Pons (tissue), 1 donor: ENCODE measurements at regions not wholly inside any gene's neighbourhood (a gene's known extent, or its start where the extent isn't known, plus 50 kb on each side); places are given as distances from the start of the nearest gene placed in this dataset.
"Not testable (repeated sequence)": the region's sequence is repeated elsewhere in the genome, so short reads cannot be mapped to it uniquely, and the experiment has no call there.

Experiments used
- DNase-seq: peaks from one replicate; pipeline ENCODE4 v3.0.0-alpha.2; 2016; ENCODE audit warnings: low spot score

DNA sequence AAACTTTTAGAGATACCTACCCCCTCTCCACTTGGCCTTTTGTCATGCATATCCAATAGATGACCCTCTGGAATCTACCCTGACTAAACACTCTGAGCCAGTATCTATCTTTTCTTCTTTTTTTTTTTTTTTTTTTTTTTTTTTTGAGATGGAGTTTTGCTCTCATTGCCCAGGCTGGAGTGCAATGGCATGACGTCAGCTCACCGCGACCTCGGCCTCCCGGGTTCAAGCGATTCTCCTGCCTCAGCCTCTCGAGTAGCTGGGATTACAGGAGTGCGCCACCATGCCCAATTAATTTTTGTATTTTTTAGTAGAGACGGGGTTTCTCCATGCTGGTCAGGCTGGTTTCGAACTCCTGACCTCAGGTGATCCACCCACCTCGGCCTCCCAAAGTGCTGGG lies 50.8 kb upstream of the GRIN2B start:
- DNase-seq, result not testable (repeated sequence)

DNA sequence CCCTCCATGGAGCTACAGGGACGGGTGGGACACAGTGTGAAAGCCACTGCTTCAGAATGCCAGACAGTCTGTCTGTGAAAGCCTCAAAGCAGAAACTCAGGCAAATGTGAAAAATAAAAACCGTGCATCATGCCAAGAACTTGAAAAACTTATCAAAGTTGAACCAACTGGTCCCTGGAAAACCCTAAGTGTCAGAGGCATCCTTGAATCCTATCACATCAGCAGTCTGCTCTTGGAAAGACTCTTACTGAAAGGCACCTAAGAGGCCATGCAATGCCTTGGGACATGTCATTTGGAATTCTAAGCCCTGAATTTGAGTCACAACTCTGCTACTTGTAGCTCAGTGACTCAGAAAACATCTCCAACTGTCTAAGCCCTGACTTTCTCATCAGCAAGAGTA lies 62.4 kb upstream of the GRIN2B start:
- DNase-seq, result no peak

DNA sequence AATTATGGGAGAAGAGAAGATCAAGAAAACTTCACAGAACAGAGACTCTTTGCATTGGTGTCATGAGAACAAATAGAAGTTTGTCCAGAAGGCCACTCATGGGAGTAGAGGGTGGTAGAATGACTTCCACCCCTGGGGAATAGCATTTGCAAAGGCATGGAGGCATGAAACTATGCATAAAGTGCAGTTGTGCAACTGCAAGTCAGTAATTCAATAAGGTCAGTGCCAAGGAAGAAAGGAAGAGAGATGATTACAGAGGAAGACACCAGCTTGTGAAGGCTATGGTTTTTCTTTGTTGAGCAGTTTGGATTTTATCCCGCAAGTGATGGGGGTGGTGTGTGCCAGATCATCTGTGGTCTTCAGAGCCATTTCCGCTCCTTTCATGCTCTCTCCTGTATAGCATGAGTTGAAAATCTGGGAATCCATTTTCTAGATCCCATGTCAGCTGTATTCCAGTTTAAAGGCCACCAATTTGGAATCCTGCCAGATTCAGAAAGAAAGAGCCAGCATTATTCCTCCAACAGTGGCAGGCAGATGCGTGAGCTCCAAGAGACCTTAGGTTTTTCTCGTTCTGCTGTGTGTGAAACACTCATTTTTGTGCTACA lies 67.6 kb upstream of the GRIN2B start:
- peak; percentile 26 for DNase-seq

DNA sequence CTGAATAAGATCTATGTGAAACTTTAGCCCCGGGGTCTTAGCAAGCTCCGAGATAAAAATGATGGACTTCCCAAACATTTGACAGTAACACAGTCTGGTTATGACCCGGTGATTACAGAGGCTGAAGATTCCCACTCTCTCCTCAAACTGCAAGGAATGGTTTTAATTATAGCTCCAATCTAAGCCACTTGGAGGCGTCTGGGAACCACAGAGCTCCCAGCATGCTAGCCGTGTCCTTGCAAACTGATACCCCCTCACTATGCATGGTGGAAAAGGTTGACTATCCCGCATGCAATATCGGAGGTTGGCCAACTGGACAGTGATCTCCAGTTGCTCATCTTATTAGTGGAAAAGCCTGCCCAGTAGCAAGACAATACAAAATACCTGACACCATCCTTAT lies 76.5 kb upstream of the GRIN2B start:
- no peak for DNase-seq

DNA sequence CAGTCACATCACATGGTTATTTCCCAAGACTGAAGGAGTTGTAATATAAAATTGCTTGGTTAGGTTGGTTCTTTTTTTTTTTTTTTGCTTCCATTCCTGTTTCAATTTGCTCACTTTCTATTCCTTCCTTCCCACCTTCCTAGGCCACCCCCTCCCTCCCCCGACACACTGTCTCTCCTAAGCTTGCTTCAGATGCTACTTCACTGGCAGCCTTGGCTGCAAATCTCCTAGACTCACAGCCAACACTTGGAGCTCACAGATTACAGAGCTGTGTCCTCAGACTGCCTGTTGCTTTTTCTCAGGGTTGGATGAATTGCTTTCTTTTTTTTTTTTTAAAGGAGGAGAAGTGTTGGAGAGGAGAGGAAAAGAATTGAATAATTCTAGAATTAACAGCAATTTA lies 77.3 kb upstream of the GRIN2B start:
- no peak for DNase-seq

DNA sequence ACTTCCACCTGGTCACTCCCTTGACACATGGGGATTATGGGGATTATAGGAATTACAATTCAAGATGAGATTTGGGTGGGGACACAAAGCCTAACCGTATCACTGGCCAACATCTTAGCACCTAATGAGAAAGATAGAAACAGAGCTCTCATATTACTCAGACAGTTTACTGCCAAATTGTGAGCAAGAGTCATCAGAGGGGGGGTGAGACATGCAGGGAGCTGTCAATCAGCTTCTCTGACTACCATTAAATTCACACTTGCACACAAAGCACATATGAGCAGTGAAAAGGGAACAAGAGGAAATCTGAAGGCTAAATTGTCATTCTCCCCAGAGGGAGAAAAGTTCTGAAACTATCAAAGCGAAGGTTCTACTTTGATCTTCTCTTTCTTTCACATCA lies 78.1 kb upstream of the GRIN2B start:
- DNase-seq, result no peak

DNA sequence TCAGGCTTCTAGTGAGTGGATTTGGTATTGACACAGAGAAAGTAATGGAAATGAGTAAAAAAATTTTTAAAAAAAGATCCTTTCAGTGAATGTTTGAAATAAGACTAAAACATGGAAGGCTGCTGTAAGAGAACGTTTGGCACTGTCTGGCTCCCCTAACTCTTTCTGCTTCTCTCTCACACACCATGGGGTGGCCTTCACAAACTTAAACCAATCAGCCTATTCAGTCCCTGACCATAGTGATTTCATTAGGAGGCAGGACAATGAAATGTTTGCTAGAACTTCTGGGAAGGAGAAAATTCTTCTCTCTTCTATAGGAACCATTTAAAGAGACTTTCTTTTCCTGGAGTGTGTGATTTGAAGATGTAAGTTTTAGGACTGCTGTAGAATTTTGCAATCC lies 84.2 kb upstream of the GRIN2B start:
- DNase-seq, result no peak

DNA sequence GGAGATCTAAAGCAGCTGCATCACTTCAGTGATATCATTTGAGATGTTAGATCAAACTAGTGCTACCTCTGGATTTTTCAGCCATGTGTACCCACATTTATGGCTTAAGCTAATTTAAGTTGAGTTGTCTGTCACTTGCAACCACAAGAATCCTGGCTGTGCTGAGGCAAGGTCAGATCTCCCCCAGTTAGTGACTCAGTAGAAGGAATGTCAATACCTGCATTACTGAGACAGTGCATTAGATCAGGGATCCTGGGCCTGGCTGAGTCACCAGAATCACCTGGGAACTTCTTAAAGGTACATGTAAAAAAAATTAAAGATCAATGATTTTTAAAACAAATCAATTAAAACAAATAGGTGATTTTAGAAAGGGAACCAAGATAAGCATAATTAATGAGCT lies 84.6 kb upstream of the GRIN2B start:
- DNase-seq, result no peak

DNA sequence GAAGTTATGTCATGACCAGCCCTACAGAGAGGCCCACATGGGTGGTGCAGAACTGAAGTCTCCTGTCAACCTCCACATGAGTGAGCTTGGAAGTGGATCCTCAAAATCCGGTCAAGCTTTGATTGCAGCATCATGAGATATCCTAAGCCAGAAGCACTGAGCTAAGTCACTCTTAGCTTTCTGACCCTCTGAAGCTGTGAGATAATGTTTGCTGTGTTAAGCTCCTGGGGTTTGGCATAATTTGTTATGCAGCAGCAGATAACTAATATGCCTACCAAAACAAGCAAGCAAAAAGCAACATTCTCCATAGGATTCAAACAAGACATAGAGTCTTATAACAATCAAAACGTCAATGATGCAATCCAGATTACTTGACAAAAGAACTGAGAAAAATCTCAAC lies 87.6 kb upstream of the GRIN2B start:
- DNase-seq, result no peak

DNA sequence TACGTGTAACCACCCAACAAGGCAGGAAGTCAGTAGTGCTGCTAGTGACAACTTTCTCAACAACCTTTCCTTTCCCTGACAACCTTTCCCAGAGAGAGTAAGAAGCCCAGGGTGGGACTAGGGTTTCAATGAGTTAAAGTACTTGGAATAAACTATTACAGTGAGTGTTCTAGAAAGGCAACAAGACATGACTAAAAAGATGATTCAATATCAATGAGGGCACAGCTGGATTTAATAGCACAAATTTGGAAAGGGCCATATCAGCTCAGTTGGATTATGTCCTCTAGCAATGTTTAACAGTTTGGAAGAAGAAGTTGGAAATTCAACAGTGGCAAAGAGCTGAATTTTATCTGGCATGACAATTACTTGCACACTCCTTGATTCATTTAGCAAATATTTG lies 90.4 kb upstream of the GRIN2B start:
- DNase-seq, result no peak

DNA sequence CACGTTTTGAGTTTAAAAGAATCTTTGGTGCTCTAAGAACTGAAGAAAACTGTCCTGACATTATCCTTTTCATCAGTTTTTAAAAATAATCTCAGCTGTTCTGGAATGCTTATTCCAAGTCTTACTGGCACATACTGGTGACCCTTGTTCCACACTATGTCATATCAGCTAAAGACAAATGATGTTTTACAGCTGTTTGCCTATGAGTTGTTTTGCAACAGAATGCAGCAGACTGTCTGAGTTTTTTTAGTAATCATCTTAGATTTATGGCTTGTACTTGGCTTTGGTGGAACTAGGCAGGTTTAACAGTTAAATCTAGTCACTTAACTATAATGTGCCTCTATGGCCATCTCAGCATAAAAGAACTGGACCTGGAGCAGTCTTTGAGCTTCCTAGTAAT lies 91.6 kb upstream of the GRIN2B start:
- DNase-seq, result no peak

DNA sequence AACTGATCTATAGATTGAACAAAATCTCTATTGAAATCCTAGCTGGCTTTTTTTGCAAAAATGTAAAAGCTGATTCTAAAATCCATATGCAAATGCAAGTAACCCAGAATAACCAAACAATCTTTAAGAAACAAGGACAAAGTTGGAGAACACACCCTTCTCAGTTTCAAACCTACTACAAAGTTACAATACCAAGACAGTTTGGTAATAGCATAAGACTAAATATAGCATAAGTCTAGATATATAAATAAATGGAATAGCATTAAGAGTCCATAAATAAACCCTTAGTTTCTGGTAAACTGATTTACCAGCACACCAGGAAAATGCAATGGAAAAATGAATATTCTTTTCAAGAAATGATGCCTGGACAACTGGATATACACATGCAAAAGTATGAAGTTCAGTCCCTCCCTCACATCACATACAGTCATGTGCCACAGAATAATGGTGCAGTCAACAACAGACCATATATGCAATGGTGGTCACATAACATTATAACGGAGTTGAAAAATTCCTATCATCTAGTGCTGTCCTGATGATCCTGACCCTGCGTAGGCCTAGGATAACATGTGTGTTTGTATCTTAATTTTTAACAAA lies 94.5 kb upstream of the GRIN2B start:
- DNase-seq, result no peak

DNA sequence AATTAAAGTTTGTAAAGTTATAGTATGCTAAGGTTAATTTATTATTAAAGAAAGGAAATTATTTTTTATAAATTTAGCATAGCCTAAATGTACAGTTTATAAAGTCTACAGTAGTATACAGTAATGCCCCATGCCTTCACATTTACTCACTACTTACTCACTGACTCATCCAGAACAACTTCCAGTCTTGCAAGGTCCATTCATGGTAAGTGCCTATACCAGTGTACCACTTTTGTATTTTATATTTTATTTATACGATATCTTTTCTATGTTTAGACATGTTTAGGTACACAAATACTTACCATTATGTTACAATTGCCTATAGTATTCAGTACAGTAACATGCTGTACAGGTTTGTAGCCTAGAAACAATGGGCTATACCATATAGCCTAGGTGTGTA lies 95.1 kb upstream of the GRIN2B start:
- no peak for DNase-seq

DNA sequence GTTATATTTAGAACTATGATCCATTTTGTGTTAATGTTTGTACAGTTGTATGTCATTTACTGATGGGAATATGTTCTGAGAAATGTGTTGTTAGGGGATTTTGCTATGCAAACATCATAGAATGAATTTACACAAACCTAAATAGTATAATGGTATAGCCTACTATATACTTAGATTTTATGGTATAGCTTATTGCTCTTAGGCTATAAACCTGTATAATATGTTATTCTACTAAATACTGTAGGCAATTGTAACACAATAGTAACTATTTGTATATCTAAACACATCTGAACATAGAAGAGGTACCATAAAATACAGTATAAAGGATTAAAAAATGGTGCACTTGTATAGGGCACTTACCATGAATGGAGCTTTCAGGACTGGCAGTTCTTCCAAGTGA lies 105.4 kb upstream of the GRIN2B start:
- no peak for DNase-seq

DNA sequence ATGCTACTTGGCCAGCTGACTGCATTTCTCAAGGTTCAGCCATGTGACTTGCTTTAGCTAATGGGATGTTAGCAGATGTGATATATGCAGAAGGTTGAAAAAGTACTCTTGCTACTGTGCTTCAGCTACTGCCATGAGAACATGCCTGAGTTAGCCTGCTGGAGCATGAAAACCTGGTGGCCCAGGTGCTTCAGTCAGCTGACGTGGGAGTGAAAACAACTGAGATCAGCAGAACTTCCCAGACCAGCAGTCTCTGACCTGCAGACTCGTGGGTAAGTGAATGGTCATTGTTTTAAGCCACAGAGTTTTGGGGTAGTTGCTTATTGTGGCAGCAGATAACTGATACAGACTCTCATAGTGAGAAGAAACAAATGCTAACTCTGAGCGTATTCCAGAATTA lies 118.6 kb upstream of the GRIN2B start:
- DNase-seq, result no peak

DNA sequence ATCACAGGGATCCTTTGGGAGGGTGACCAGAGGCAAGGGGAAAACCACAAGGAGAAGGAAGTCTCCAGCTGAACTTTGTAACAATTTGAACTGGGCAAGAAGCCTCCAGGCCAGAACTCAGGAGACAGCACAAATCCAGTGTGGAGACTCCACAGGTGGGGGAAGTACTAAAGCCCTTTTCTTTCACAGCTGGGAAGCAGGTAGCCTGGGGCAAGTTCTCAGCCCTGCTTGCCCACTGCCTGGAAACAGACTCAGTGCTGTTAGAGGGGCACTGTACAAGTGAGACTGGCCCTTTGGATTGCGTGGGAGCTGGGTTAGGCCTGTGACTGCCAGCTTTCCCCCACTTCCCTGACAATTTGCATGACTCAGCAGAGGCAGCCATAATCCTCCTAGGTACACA lies 120.2 kb upstream of the GRIN2B start:
- not testable (repeated sequence) for DNase-seq

DNA sequence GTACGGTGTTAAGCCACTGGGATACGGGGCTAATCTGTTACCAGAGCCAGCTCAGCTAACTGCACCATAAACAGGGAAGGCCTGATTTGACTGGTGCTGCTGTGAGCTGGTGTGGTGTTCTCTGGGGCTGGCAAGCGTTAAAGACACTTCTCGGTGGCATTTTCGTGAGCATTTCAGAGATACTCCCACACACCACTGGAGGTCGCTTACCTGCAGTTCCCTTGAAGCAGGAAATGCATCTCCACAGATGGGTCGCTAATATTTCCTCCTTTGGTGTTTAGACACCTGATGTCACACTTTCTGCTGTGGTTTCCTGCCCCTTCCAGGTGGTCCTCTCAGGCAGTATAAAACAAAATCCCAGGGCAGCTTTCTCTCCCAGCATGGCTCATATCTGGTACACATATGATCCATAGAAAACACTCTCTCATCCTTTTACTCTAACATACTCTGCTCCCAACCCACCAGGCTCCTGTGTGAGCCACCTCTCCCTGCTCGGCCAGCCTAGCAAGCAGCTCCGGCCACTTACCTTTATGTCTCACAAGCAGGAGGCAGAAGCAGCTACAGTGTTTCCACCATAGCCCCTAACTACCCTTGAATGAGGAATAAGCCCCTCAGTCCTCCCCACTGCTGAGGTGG lies 129.9 kb upstream of the GRIN2B start:
- no peak for DNase-seq

DNA sequence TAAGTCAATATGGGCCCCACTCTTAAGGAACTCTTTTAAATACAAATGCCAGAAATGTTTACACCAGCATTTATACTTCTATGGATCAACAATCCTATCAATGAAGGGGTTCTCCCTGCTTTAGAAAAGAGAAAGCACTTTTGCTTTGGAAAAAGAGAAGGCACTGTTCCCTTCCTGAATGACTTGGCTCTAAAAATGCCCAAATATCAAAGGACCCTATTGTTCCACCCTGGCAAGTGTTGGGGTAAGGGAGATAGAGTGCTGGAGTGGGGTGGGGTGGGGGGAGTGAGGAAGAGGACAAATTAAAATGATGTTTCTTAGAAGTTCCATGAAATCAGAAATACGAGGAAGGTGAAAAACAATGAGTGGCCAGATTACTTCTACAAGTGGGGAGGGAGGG lies 131.6 kb upstream of the GRIN2B start:
- DNase-seq, result peak; percentile 70

DNA sequence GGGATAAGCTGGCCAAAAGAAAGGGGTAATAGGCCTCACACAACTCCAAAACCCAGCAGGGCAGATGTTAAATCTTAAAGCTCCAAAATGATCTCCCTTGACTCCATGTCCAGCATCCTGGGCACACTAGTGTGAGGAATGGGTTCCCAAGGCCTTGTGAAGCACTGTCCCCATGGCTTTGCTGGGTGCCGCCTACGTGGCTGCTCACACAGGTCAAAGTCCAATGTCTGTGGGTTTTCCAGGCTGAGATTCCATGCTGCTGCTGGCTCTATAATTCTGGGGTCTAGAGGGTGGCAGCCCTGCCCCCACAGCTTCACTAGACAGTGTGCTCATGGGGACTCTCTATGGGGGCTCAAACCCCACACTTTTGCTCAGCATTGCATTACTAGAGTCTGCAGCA lies 145.3 kb upstream of the GRIN2B start:
- DNase-seq, result no peak

DNA sequence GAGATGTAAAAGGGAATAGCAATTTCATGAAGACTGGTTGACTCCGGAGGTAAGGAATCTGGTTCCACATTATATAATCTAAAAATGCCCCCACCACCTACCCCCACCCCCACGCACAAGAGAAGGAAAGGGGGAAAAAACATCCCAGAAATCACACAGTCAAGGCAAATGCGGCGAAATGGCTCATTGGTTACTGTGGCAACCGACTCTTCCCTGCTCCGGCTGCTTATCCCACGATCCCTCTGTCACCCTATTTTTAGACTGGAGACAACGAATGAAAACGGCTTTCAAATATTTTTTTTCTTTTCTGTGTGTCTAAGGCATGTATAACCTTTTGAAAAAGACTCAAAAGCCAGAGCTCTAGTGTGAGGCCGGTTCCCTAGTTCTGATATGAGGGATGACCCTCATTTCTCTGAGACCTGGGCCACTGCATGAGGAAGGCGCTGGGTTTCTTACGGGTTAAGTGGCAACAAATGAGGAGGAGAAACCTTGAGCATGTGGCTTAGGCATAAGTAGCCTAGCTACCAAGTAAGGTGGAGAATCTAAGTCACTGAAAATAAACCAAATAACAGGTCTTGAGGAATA lies 148.3 kb upstream of the GRIN2B start:
- DNase-seq, result no peak

DNA sequence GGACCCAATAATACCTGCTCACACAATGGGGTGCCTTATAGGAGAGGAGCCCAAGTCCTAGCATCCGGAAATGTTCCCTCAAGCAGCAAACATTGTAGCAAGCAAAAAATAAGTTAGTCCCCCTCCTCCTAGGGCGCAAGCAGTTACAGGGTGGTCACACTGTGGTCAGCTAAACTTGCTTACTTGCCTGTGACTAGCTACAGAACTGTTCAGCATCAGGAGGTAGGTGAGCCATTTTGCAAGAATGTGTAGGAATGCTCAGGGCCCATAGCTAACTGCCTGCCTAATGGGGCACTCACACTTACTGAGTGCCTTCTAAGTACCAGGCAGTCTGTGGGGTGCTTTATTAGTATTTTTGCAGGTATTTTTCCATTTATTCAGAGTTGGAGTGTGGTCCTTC lies 154.6 kb upstream of the GRIN2B start:
- DNase-seq, result no peak

DNA sequence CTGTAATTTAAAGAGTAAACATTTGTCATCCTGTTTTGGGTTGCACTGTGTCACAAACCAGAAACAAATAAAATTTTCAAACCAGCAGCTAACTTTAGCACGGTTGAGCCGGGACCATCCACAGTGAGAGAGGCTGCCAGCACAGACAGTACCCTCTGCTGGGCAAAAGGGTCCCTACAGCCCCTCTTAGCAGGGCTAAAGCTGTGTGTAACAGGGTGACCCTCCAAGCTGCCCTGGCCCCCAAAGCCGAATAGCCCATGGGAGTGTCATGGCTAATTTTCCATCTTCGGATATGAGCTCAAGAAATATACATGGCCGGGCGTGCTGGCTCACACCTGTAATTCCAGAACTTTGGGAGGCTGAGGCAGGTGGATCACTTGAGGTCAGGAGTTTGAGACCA lies 157.1 kb upstream of the GRIN2B start:
- no peak for DNase-seq

DNA sequence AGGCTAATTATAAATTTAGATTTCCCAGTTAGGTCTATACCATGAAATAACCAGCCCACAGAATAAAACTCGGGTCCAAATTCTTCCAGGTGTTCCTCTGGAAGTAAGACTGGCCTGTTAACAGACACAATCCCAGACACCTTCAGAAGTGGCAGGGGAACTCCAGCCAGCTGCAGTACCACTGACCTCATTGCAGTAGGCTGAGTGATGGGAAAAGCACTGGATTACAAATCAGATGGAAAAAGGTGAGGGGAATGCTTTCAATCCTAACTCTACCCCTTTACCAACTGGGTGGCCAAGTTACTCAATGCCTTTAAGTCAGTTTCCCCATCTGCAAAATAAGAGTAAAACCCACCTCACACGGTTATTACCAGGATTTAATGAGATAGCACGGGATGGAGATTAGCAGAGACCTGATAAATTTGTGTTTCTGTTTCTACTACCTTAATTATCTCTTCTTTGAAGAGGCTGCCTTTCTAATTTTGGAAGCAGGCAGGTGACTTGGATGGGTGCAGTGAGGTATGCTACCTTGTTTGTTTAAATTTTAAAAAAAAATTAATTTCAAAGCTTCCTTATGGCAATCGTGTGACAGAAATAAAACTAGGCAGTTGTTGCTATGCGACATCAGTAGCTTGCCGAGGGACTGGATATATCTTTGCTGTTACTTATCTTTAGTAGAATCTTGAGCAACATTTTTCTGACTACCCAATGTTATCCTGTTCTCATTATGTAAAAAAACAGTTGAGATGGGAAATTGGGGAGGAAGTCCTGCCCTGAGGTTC lies 167.3 kb upstream of the GRIN2B start:
- DNase-seq, result no peak
